HG03139 (cell line): ENCODE measurements at regions not wholly inside any gene's neighbourhood (a gene's known extent, or its start where the extent isn't known, plus 50 kb on each side); places are given as distances from the start of the nearest gene placed in this dataset.
"Not testable (repeated sequence)": the region's sequence is repeated elsewhere in the genome, so short reads cannot be mapped to it uniquely, and the experiment has no call there.

Source experiments
- ATAC-seq: cut with Tn5 transposase; IDR thresholded peaks from one replicate; pipeline ENCODE4 v1.9.1; 2021; ENCODE audit not compliant: unreplicated experiment

GRCh38 chr4:170231377-170231776 lies 141.6 kb upstream of the AADAT start:
- no peak for ATAC-seq

- ATAC-seq, result no peak
Measured at GRCh38 chr4:170230242-170230641, 140.5 kb upstream of the AADAT start.

GRCh38 chr4:170229006-170229405 lies 139.2 kb upstream of the AADAT start:
- ATAC-seq, result no peak

- no peak for ATAC-seq
Measured at GRCh38 chr4:170227928-170228327, 138.2 kb upstream of the AADAT start.

- no peak for ATAC-seq
Measured at GRCh38 chr4:170226288-170226687, 136.5 kb upstream of the AADAT start.

- no peak for ATAC-seq
Measured at GRCh38 chr4:170214731-170215130, 125.0 kb upstream of the AADAT start.

GRCh38 chr4:170214101-170214500 lies 124.3 kb upstream of the AADAT start:
- ATAC-seq, result no peak

GRCh38 chr4:170202721-170203120 lies 113.0 kb upstream of the AADAT start:
- ATAC-seq, result no peak

GRCh38 chr4:170198747-170199146 lies 109.0 kb upstream of the AADAT start:
- ATAC-seq, result no peak

GRCh38 chr4:170194794-170195193 lies 105.0 kb upstream of the AADAT start:
- not testable (repeated sequence) for ATAC-seq

GRCh38 chr4:170193496-170193895 lies 103.7 kb upstream of the AADAT start:
- ATAC-seq, result no peak

- no peak for ATAC-seq
Measured at GRCh38 chr4:170190265-170190664, 100.5 kb upstream of the AADAT start.

GRCh38 chr4:170170861-170171260 lies 81.1 kb upstream of the AADAT start:
- no peak for ATAC-seq

GRCh38 chr4:170169699-170170098 lies 79.9 kb upstream of the AADAT start:
- no peak for ATAC-seq

GRCh38 chr4:170167678-170168077 lies 77.9 kb upstream of the AADAT start:
- no peak for ATAC-seq

- not testable (repeated sequence) for ATAC-seq
Measured at GRCh38 chr4:170166193-170166592, 76.4 kb upstream of the AADAT start.

GRCh38 chr4:170162416-170162815 lies 72.7 kb upstream of the AADAT start:
- ATAC-seq, result no peak

GRCh38 chr4:170157670-170158069 lies 67.9 kb upstream of the AADAT start:
- ATAC-seq, result no peak

- ATAC-seq, result no peak
Measured at GRCh38 chr4:170145120-170145519, 55.4 kb upstream of the AADAT start.

- ATAC-seq, result no peak
Measured at GRCh38 chr4:170139764-170140163, 50.0 kb upstream of the AADAT start.
